Keratinocyte (primary cell): ENCODE measurements at regions not wholly inside any gene's neighbourhood (a gene's known extent, or its start where the extent isn't known, plus 50 kb on each side); places are given as distances from the start of the nearest gene placed in this dataset.

Source experiments
- DNase-seq: peaks from one replicate; pipeline ENCODE4 v3.0.0-alpha.2; 2011; ENCODE audit warnings: low read depth, missing footprints, low spot score
- FAIRE-seq: peaks from 2 replicates; lab custom pipeline; 2011; peaks lifted over from hg19 to GRCh38; lab: Jason Lieb, UNC
- H2AFZ ChIP-seq: 2 replicates; pipeline ENCODE4 v1.6.0; 2012; ENCODE audit warnings: low read length, control low read depth, inconsistent platforms; ENCODE audit not compliant: control insufficient read depth
- H3K27ac ChIP-seq: 2 replicates; pipeline ENCODE4 v1.5.1; 2011; ENCODE audit warnings: low read length; ENCODE audit not compliant: control insufficient read depth, insufficient read depth
- H3K27me3 ChIP-seq: 3 replicates; pipeline ENCODE4 v1.6.0; 2011; ENCODE audit warnings: low read length; ENCODE audit not compliant: control insufficient read depth, insufficient read depth; ENCODE audit errors: extremely low read depth
- H3K36me3 ChIP-seq, 2 experiments: 2 replicates in 1 of 2; 3 replicates in 1 of 2; pipeline ENCODE4 v1.5.1; 2011; ENCODE audit warnings: low read length in 2 of 2, mild to moderate bottlenecking in 1 of 2; ENCODE audit not compliant: control insufficient read depth in 2 of 2, insufficient read depth in 2 of 2; ENCODE audit errors: extremely low read depth in 1 of 2
- H3K4me1 ChIP-seq: 3 replicates; pipeline ENCODE4 v1.5.1; 2011; ENCODE audit warnings: low read length; ENCODE audit not compliant: control insufficient read depth, insufficient read depth; ENCODE audit errors: extremely low read depth
- H3K4me2 ChIP-seq: 3 replicates; pipeline ENCODE4 v1.6.0; 2011; ENCODE audit warnings: low read depth, low read length; ENCODE audit not compliant: control insufficient read depth, insufficient read depth; ENCODE audit errors: extremely low read depth
- H3K4me3 ChIP-seq, 3 experiments: fragments of 200-600 bp in 1 of 3; sonication (generic) in 1 of 3; 2 replicates in 2 of 3; 3 replicates in 1 of 3; pipeline ENCODE4 v1.5.1; 2011 to 2016; ENCODE audit warnings: low read length in 3 of 3, mild to moderate bottlenecking in 3 of 3, control low read depth in 2 of 3, inconsistent platforms in 1 of 3, low read depth in 1 of 3, mixed read lengths in 1 of 3, mixed run types in 1 of 3, moderate library complexity in 1 of 3; ENCODE audit not compliant: control insufficient read depth in 2 of 3, insufficient read depth in 2 of 3; ENCODE audit errors: extremely low read depth in 1 of 3
- H3K79me2 ChIP-seq: 2 replicates; pipeline ENCODE4 v1.6.0; 2012; ENCODE audit warnings: low read length; ENCODE audit not compliant: control insufficient read depth, insufficient read depth
- H3K9ac ChIP-seq: 3 replicates; pipeline ENCODE4 v1.6.0; 2011; ENCODE audit warnings: low read length; ENCODE audit not compliant: control insufficient read depth, insufficient read depth; ENCODE audit errors: extremely low read depth
- H3K9me1 ChIP-seq: 3 replicates; pipeline ENCODE4 v1.6.0; 2011; ENCODE audit warnings: low read length; ENCODE audit not compliant: control insufficient read depth, insufficient read depth; ENCODE audit errors: extremely low read depth
- H3K9me3 ChIP-seq: 2 replicates; pipeline ENCODE4 v1.5.1; 2012; ENCODE audit warnings: low read depth, low read length; ENCODE audit not compliant: control insufficient read depth
- H4K20me1 ChIP-seq: 3 replicates; pipeline ENCODE4 v1.6.0; 2011; ENCODE audit warnings: low read length; ENCODE audit not compliant: control insufficient read depth, insufficient read depth; ENCODE audit errors: extremely low read depth
- EZH2 ChIP-seq: IDR thresholded peaks from one replicate; pipeline ENCODE4 v1.6.1; 2012; ENCODE audit warnings: inconsistent platforms, mild to moderate bottlenecking, low read length, moderate library complexity
- dilution Hi-C: fragments of 300-500 bp; cut with MboI; formaldehyde crosslinking; loops from one replicate; pipeline ENCODE4 v1.7.0; 2020; ENCODE audit warnings: low sequenced_read_pairs; ENCODE audit not compliant: extremely low pct_ligation_motif_present
- TF ChIP-seq, protein P1 (sequence below), 3 experiments: IDR thresholded peaks in 1 of 3; conservative IDR thresholded peaks in 1 of 3; optimal IDR thresholded peaks in 1 of 3; 2 replicates in 2 of 3; 3 replicates in 1 of 3; pipeline versions ENCODE3 to v1.5.1; 2011; ENCODE audit warnings: low read length in 3 of 3, mild to moderate bottlenecking in 3 of 3, moderate library complexity in 2 of 3, control low read depth in 1 of 3, inconsistent platforms in 1 of 3; ENCODE audit not compliant: insufficient read depth in 2 of 3; ENCODE audit errors: extremely low read depth in 1 of 3

DNA sequence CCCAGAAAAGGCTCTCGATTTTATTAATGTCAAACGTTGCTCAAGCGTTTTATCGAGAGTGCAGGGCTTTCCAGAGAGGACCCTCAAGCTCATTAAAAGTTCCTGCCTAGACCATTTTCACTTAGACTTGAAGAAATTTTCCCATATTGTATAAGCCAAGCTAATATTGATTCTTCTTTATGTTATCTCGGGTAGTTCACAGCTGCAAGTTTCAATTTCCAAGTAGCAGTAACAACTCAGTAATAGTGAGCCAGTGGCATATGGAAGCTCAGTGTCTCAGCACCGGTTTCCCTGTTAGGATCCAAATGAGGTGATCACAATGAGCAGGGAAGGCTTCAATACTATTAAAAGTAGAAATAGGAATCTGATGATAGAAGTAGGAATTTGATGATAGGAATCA, 274.5 kb downstream of the TMX3 start:
- DNase-seq, result no peak
- no peaks in the 10 kb centered on the region for H3K9me1 ChIP-seq
- no peak for TF ChIP-seq EZH2
- TF ChIP-seq, protein P1, sequence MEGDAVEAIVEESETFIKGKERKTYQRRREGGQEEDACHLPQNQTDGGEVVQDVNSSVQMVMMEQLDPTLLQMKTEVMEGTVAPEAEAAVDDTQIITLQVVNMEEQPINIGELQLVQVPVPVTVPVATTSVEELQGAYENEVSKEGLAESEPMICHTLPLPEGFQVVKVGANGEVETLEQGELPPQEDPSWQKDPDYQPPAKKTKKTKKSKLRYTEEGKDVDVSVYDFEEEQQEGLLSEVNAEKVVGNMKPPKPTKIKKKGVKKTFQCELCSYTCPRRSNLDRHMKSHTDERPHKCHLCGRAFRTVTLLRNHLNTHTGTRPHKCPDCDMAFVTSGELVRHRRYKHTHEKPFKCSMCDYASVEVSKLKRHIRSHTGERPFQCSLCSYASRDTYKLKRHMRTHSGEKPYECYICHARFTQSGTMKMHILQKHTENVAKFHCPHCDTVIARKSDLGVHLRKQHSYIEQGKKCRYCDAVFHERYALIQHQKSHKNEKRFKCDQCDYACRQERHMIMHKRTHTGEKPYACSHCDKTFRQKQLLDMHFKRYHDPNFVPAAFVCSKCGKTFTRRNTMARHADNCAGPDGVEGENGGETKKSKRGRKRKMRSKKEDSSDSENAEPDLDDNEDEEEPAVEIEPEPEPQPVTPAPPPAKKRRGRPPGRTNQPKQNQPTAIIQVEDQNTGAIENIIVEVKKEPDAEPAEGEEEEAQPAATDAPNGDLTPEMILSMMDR (optimal IDR thresholded peaks at IDR 0.05 in 1 of 3, IDR thresholded peaks at IDR 0.05 in 1 of 3, conservative IDR thresholded peaks at IDR 0.05 in 1 of 3; ENCODE audit: extremely low read depth in 1 of 3, insufficient read depth in 2 of 3, low read length in 3 of 3), result no peak
- H4K20me1 ChIP-seq, result no peaks in the 10 kb centered on the region
- peaks cover 3% of the 10 kb centered on the region for H3K9me3 ChIP-seq
- dilution Hi-C loops, result no loop called here
- H3K27ac ChIP-seq, result no peak overlapping the region
- no peak overlapping the region for H3K4me2 ChIP-seq
- H3K27me3 ChIP-seq, result no peaks in the 10 kb centered on the region
- no peak overlapping the region for H2AFZ ChIP-seq
- no peak overlapping the region for H3K9ac ChIP-seq
- no peak overlapping the region for H3K4me3 ChIP-seq
- H3K79me2 ChIP-seq, result no peaks in the 10 kb centered on the region
- H3K4me1 ChIP-seq, result no peaks in the 10 kb centered on the region
- no peaks in the 10 kb centered on the region for H3K36me3 ChIP-seq
- no peak for FAIRE-seq

DNA sequence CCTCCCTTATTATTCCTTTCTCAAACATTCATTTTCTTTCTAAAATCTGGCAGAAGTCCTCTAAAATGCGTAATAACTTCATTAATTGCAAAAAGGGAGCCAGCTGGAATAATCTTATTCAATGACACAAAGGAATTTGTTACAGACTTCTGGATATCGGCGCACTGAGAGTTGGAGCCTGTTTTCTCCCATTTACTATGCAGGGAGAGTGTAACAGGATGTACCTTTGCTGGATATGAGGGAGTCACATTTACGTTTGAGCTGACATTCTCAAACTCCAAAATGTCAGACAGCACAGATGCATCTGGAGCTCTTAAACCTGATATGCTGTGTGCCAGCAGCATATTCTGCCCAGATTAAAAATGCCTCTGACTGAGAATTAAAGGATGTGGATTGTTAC, 275.3 kb downstream of the TMX3 start:
- Histone ChIP-seq H3K4me3 (no peak overlapping the region), H3K9me3 (peaks cover 3% of the 10 kb centered on the region), H3K4me1 (no peaks in the 10 kb centered on the region), H3K27me3 (no peaks in the 10 kb centered on the region), H3K4me2 (no peak overlapping the region), H2AFZ (no peak overlapping the region), H3K9me1 (no peaks in the 10 kb centered on the region), H4K20me1 (no peaks in the 10 kb centered on the region), H3K79me2 (no peaks in the 10 kb centered on the region), H3K9ac (no peak overlapping the region), H3K27ac (no peak overlapping the region), H3K36me3 (no peaks in the 10 kb centered on the region)
- dilution Hi-C loops, result no loop called here
- TF ChIP-seq EZH2, result no peak
- TF ChIP-seq, protein P1 (optimal IDR thresholded peaks at IDR 0.05 in 1 of 3, IDR thresholded peaks at IDR 0.05 in 1 of 3, conservative IDR thresholded peaks at IDR 0.05 in 1 of 3; ENCODE audit: extremely low read depth in 1 of 3, insufficient read depth in 2 of 3, low read length in 3 of 3), result no peak
- no peak for FAIRE-seq
- DNase-seq, result no peak
